Fibroblast of villous mesenchyme (primary cell): ENCODE measurements at regions not wholly inside any gene's neighbourhood (a gene's known extent, or its start where the extent isn't known, plus 50 kb on each side); places are given as distances from the start of the nearest gene placed in this dataset. TPM values are rescaled to one million over a fixed set of nuclear protein-coding genes. Genes with fewer than 3 reads are reported as not detected.

Source experiments
- small RNA-seq: library from RNA; depleted of rRNA; stranded (forward); fragments of <200 nt; gene quantifications from one replicate; pipeline ENCODE3, GENCODE V24; 2012

Small RNA genes lying in the stretch of these regions (small RNA-seq; reads per million reads assigned to genes)
- not detected for gene RF00156
